ENCODE measurements at regions not wholly inside any gene's neighbourhood (a gene's known extent, or its start where the extent isn't known, plus 50 kb on each side); places are given as distances from the start of the nearest gene placed in this dataset.

DNA sequence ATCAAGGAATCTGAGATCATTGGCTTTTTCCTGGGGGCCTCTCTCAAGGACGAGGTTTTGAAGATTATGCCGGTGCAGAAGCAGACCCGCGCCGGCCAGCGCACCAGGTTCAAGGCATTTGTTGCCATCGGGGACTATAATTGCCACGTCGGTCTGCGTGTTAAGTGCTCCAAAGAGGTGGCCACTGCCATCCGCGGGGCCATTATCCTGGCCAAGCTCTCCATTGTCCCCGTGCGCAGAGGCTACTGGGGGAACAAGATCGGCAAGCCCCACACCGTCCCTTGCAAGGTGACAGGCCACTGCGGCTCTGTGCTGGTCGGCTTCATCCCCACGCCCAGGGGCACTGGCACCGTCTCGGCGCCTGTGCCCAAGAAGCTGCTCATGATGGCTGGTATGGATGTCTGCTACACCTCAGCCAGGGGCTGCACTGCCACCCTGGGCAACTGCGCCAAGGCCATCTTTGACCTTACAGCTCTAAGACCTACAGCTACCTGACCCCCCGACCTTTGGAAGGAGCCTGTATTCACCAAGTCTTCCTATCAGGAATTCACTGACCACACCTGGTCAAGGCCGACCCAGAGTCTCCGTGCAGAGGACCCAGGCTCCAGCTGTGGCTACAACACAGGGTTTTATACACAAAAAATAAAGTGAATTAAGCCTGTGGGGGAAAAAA lies 141.8 kb downstream of the SOCS6 start:
- Histone ChIP-seq H3K4me1 (ENCODE audit: insufficient read depth, low read length) (no peaks in the 10 kb centered on the region), H3K4me3 (ENCODE audit: low read length) (no peak overlapping the region), H3K27me3 (ENCODE audit: insufficient read depth, low read length) (no peaks in the 10 kb centered on the region), H3K9me3 (ENCODE audit: low read length) (no peaks in the 10 kb centered on the region), H3K36me3 (ENCODE audit: insufficient read depth, low read length) (no peaks in the 10 kb centered on the region), H2AFZ (ENCODE audit: low read depth, low read length) (no peak overlapping the region)

- Histone ChIP-seq H2AFZ (ENCODE audit: low read depth, low read length) (no peak overlapping the region), H3K36me3 (ENCODE audit: insufficient read depth, low read length) (no peaks in the 10 kb centered on the region), H3K4me1 (ENCODE audit: insufficient read depth, low read length) (no peaks in the 10 kb centered on the region), H3K4me3 (ENCODE audit: low read length) (no peak overlapping the region), H3K27me3 (ENCODE audit: insufficient read depth, low read length) (no peaks in the 10 kb centered on the region), H3K9me3 (ENCODE audit: low read length) (no peaks in the 10 kb centered on the region)
Measured at GRCh38 chr18:70429847-70430500, 141.1 kb downstream of the SOCS6 start.

DNA sequence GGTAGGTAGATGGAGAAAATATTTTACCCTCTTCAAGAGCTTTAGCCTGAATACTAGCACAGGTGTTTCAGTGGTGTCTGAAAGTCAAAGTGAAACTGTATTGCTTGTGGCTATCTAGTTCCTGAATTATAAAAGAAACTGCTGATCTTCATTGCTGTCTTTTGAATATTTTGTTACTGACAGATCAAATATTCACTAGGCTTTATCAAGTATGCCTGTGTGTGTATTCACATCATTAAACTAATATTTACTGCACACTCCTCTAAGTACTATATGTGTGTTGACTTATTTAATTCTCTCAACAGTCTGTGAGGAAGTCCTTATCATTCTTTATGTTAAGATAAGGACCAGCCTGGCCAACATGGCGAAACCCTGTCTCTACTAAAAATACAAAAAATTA lies 139.6 kb downstream of the SOCS6 start:
- no peak overlapping the region for H2AFZ ChIP-seq (ENCODE audit: low read depth, low read length)
- H3K4me3 ChIP-seq (ENCODE audit: low read length), result no peak overlapping the region
- no peaks in the 10 kb centered on the region for H3K4me1 ChIP-seq (ENCODE audit: insufficient read depth, low read length)
- H3K36me3 ChIP-seq (ENCODE audit: insufficient read depth, low read length), result no peaks in the 10 kb centered on the region
- H3K27me3 ChIP-seq (ENCODE audit: insufficient read depth, low read length), result no peaks in the 10 kb centered on the region
- no peaks in the 10 kb centered on the region for H3K9me3 ChIP-seq (ENCODE audit: low read length)

- H3K27me3 ChIP-seq (ENCODE audit: insufficient read depth, low read length), result no peaks in the 10 kb centered on the region
- no peak overlapping the region for H2AFZ ChIP-seq (ENCODE audit: low read depth, low read length)
- no peaks in the 10 kb centered on the region for H3K9me3 ChIP-seq (ENCODE audit: low read length)
- no peaks in the 10 kb centered on the region for H3K36me3 ChIP-seq (ENCODE audit: insufficient read depth, low read length)
- no peak overlapping the region for H3K4me3 ChIP-seq (ENCODE audit: low read length)
- peaks cover 3% of the 10 kb centered on the region for H3K4me1 ChIP-seq (ENCODE audit: insufficient read depth, low read length)
Measured at GRCh38 chr18:70426818-70427217, 138.0 kb downstream of the SOCS6 start.

GRCh38 chr18:70425236-70425635 lies 136.4 kb downstream of the SOCS6 start:
- no peak overlapping the region for H3K4me3 ChIP-seq (ENCODE audit: low read length)
- H3K36me3 ChIP-seq (ENCODE audit: insufficient read depth, low read length), result no peaks in the 10 kb centered on the region
- H3K9me3 ChIP-seq (ENCODE audit: low read length), result no peaks in the 10 kb centered on the region
- no peak overlapping the region for H2AFZ ChIP-seq (ENCODE audit: low read depth, low read length)
- H3K4me1 ChIP-seq (ENCODE audit: insufficient read depth, low read length), result peaks cover 4% of the 10 kb centered on the region
- H3K27me3 ChIP-seq (ENCODE audit: insufficient read depth, low read length), result no peaks in the 10 kb centered on the region

DNA sequence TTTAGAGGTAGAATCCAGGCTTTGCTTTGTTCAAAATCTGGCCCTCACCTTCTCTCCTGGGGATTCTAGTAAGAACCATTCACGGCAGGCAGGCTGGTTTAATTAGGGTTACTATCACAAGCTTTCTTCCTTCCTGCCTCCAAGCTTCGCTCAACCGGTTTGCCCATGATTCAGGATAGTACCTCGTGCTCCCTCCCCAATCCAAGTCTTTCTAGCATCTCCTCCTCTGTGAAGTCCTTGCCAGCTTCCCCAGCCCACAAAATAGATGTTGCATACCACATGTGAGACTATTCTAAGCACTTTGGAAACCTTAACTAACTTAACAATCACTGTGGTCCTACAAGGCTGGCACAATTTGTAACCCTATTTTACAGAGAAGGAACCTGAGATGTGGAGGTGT lies 135.1 kb downstream of the SOCS6 start:
- H3K36me3 ChIP-seq (ENCODE audit: insufficient read depth, low read length), result no peaks in the 10 kb centered on the region
- H3K9me3 ChIP-seq (ENCODE audit: low read length), result no peaks in the 10 kb centered on the region
- peaks cover 4% of the 10 kb centered on the region for H3K4me1 ChIP-seq (ENCODE audit: insufficient read depth, low read length)
- H2AFZ ChIP-seq (ENCODE audit: low read depth, low read length), result no peak overlapping the region
- H3K4me3 ChIP-seq (ENCODE audit: low read length), result no peak overlapping the region
- H3K27me3 ChIP-seq (ENCODE audit: insufficient read depth, low read length), result no peaks in the 10 kb centered on the region

GRCh38 chr18:70423120-70423519 lies 134.3 kb downstream of the SOCS6 start:
- no peak overlapping the region for H2AFZ ChIP-seq (ENCODE audit: low read depth, low read length)
- H3K27me3 ChIP-seq (ENCODE audit: insufficient read depth, low read length), result no peaks in the 10 kb centered on the region
- no peaks in the 10 kb centered on the region for H3K36me3 ChIP-seq (ENCODE audit: insufficient read depth, low read length)

DNA sequence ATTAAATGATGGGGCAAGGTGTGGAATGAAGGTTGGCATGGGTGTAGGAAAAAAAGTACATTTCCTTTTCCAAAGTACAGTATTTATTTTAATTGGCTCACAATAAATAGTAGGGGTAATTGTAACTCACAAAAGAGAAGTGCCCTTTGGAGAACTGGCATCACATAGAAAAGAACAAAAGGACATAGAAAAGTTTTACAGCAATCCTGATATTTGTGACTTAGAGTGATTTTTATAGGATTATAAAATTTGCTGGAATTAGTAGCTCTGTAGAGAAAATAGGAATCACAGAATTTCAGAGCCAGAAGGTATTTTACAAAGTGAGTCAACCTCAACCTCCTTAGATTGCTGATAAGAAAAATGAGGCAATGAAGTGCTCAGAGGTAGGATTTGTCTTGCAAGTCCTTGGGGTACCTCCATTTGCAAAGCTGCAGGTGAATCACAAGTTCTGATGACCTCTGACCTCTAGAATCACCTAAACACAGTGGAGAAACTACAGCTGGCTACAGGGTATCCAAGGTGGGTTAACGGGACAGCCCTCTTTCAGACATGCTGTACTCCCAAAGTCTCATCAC lies 133.6 kb downstream of the SOCS6 start:
- Histone ChIP-seq H3K4me1 (ENCODE audit: insufficient read depth, low read length) (peaks cover 4% of the 10 kb centered on the region), H3K27me3 (ENCODE audit: insufficient read depth, low read length) (no peaks in the 10 kb centered on the region), H2AFZ (ENCODE audit: low read depth, low read length) (no peak overlapping the region), H3K4me3 (ENCODE audit: low read length) (no peak overlapping the region), H3K36me3 (ENCODE audit: insufficient read depth, low read length) (no peaks in the 10 kb centered on the region), H3K9me3 (ENCODE audit: low read length) (no peaks in the 10 kb centered on the region)

More at GRCh38 chr18:70423120-70423519, 134.3 kb downstream of the SOCS6 start:
- no peak overlapping the region for H3K4me3 ChIP-seq (ENCODE audit: low read length)
- H3K9me3 ChIP-seq (ENCODE audit: low read length), result no peaks in the 10 kb centered on the region
- peaks cover 4% of the 10 kb centered on the region for H3K4me1 ChIP-seq (ENCODE audit: insufficient read depth, low read length)

DNA sequence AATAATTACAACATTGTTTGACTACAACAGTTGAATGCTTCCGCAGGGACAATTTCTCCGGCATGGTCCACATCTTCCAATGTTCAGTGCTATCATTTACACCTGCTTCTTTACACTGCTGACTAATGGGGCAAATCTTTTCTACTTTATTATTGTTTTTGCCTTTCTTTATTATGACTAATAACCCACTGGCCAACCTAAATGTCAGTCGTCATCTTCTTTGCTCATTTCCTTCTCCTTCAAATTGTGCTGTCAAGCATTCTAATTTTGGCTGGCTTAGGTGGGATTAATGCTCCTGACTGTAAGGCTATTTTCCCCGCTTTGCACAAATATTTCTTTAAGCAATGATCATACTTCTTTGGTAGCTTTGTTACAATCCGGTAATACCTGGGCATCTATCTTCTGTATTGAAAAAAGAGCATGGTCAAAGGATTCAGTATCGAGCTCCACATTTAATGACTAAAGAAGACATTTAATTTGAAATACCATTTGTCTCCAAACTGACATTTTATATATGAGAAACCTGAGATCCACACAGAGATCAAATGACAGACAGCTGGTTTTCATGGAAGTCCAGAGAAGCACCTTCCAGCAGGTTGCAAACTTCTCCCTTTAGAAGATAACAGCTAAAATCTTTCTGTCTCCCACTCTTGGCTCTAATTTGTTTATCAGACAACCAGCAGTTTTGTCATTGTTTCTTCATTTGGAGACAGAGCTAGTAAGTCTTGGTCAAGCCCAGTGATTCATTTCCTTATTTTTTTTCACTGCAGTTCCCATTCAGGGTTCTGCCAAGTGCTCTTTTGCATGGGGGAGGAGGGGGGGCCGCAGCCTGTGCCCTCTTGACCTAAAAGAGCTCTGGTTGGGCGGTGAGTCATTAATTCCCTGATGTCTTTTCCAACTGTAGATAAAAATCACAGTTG lies 132.9 kb downstream of the SOCS6 start:
- H3K36me3 ChIP-seq (ENCODE audit: insufficient read depth, low read length), result no peaks in the 10 kb centered on the region
- H3K4me3 ChIP-seq (ENCODE audit: low read length), result no peak overlapping the region

GRCh38 chr18:70420146-70420898 lies 131.5 kb downstream of the SOCS6 start:
- no peak overlapping the region for H3K4me3 ChIP-seq (ENCODE audit: low read length)
- peaks cover 4% of the 10 kb centered on the region for H3K4me1 ChIP-seq (ENCODE audit: insufficient read depth, low read length)
- H3K9me3 ChIP-seq (ENCODE audit: low read length), result no peaks in the 10 kb centered on the region
- H3K36me3 ChIP-seq (ENCODE audit: insufficient read depth, low read length), result no peaks in the 10 kb centered on the region
- H2AFZ ChIP-seq (ENCODE audit: low read depth, low read length), result no peak overlapping the region
- H3K27me3 ChIP-seq (ENCODE audit: insufficient read depth, low read length), result no peaks in the 10 kb centered on the region

More for the DNA sequence above, 132.9 kb downstream of the SOCS6 start:
- no peaks in the 10 kb centered on the region for H3K9me3 ChIP-seq (ENCODE audit: low read length)
- no peaks in the 10 kb centered on the region for H3K27me3 ChIP-seq (ENCODE audit: insufficient read depth, low read length)
- no peak overlapping the region for H2AFZ ChIP-seq (ENCODE audit: low read depth, low read length)
- H3K4me1 ChIP-seq (ENCODE audit: insufficient read depth, low read length), result peaks cover 4% of the 10 kb centered on the region

DNA sequence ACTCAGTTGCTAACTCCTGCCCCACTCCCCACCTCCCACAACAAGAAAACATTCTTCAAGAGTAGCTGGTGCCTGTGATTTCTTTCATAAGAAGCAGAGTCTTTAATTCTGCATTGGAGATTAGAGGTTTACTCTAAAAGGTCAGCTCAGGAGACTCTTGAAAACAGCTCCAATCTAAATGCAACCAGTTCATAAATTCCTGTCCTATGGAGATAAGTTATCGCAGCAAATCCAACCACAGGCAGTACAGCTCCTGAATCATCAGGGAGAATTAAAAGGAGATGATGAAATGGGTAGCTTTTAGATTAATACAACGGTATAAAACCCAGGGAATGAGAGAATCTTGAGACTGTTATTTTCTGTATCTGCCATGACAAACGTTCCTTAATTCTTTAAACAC lies 130.7 kb downstream of the SOCS6 start:
- Histone ChIP-seq H2AFZ (ENCODE audit: low read depth, low read length) (no peak overlapping the region), H3K4me1 (ENCODE audit: insufficient read depth, low read length) (peaks cover 4% of the 10 kb centered on the region), H3K36me3 (ENCODE audit: insufficient read depth, low read length) (no peaks in the 10 kb centered on the region), H3K27me3 (ENCODE audit: insufficient read depth, low read length) (no peaks in the 10 kb centered on the region), H3K4me3 (ENCODE audit: low read length) (no peak overlapping the region), H3K9me3 (ENCODE audit: low read length) (no peaks in the 10 kb centered on the region)

DNA sequence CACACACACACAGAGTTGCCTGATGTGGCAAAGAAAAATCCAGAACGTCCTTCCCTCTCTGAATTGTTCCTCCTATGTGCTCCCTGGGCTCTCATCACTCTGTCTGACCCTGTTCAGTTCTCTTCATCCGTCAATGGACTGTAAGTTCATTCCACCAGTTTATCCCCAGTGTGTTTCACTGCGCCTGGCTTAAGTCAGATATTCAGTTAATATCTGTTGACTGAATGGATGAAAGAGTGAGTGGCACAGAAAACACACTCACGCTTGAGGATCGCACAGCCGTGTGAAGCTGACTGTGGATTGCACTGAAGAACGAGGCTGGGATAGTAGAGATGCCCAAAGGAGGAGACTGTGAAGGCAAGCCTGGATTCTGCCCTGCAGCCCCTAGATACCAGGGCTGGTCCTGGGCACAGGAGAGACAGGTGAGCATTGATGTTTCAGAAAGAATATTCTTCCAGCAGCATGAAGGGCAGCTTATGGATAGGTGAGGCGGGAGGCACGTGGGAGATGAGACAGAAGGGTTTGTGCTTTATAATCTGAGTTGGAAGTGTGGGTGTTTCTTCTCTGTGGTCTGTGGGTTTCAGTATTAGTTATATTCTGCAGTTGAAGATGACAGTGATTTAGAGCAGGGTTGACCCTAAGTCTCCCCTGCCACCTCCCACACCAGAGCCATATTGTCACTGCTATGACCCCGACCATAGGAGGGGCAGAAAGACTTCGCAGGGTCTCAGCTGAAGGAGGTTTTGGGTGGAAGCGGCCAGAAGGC lies 129.9 kb downstream of the SOCS6 start:
- Histone ChIP-seq H3K4me1 (ENCODE audit: insufficient read depth, low read length) (peaks cover 4% of the 10 kb centered on the region), H3K27me3 (ENCODE audit: insufficient read depth, low read length) (no peaks in the 10 kb centered on the region), H3K9me3 (ENCODE audit: low read length) (no peaks in the 10 kb centered on the region), H3K4me3 (ENCODE audit: low read length) (no peak overlapping the region), H2AFZ (ENCODE audit: low read depth, low read length) (no peak overlapping the region), H3K36me3 (ENCODE audit: insufficient read depth, low read length) (no peaks in the 10 kb centered on the region)

Data from neuron (in vitro differentiated cells).